ENCODE measurements at regions not wholly inside any gene's neighbourhood (a gene's known extent, or its start where the extent isn't known, plus 50 kb on each side); places are given as distances from the start of the nearest gene placed in this dataset.
A peak's percentile ranks its signal among the peaks of the same experiment; 100 is the strongest.

- TF ChIP-seq ZNF701 (tag by site-specific recombination; IDR thresholded peaks at IDR 0.05) (no peak), ZNF184 (tag by site-specific recombination; IDR thresholded peaks at IDR 0.05) (no peak), ZBTB20 (tag by site-specific recombination; IDR thresholded peaks at IDR 0.05) (no peak), ZNF843 (tag by site-specific recombination; IDR thresholded peaks at IDR 0.05) (no peak), ZNF221 (tag by site-specific recombination; IDR thresholded peaks at IDR 0.05; ENCODE audit: borderline replicate concordance) (no peak), ZNF16 (tag by site-specific recombination; IDR thresholded peaks at IDR 0.05; ENCODE audit: low read depth) (no peak), BCL11A (tag by site-specific recombination; IDR thresholded peaks at IDR 0.05; ENCODE audit: low read depth) (no peak)
Observed at GRCh38 chr7:153017223-153017622, 257.7 kb downstream of the ACTR3B start (continued).

- Histone ChIP-seq H3K27ac (ENCODE audit: extremely low read depth, low read depth, low read length) (no peak overlapping the region), H3K36me3 (ENCODE audit: control insufficient read depth in 2 of 2, insufficient read depth in 1 of 2, low read length in 2 of 2) (no peaks in the 10 kb centered on the region), H3K9me3 (ENCODE audit: control insufficient read depth, insufficient read depth, low read depth, low read length) (no peaks in the 10 kb centered on the region), H3K4me3 (ENCODE audit: low read depth, low read length) (no peak overlapping the region), H3K4me1 (ENCODE audit: control insufficient read depth, insufficient read depth, low read length) (no peaks in the 10 kb centered on the region)
- ChIA-PET POLR2A (no interaction called here), CTCF (interaction anchor here (0.6 kb wide), 1 partner anchor 127 kb away, joined by 3 read pairs; no protein-coding TSS in a partner anchor)
- no peak for TF ChIP-seq ZNF670 (tag by site-specific recombination; IDR thresholded peaks at IDR 0.05; ENCODE audit: low read depth)
- TF ChIP-seq ZNF792 (tag by site-specific recombination; IDR thresholded peaks at IDR 0.05) = no peak
- TF ChIP-seq ZNF391 (tag by site-specific recombination; IDR thresholded peaks at IDR 0.05; ENCODE audit: borderline replicate concordance, low read depth) = no peak
- TF ChIP-seq ZNF266 (tag by site-specific recombination; IDR thresholded peaks at IDR 0.05; ENCODE audit: low read depth) = no peak
- TF ChIP-seq INSM2 (tag by site-specific recombination; IDR thresholded peaks at IDR 0.05) = no peak
- TF ChIP-seq TRIM28 (IDR thresholded peaks at IDR 0.05; ENCODE audit: borderline replicate concordance, low read length) = no peak
- TF ChIP-seq IKZF3 (tag by site-specific recombination; IDR thresholded peaks at IDR 0.05) = no peak
- TF ChIP-seq PATZ1 (tag by site-specific recombination; IDR thresholded peaks at IDR 0.05) = no peak
- no peak for TF ChIP-seq ZNF785 (tag by site-specific recombination; IDR thresholded peaks at IDR 0.05)
- no peak for TF ChIP-seq ZNF777 (tag by site-specific recombination; IDR thresholded peaks at IDR 0.05; ENCODE audit: borderline replicate concordance)
Observed at GRCh38 chr7:153021542-153021941, 262.0 kb downstream of the ACTR3B start.

- CTCF ChIA-PET = no interaction called here
- no peaks in the 10 kb centered on the region for H3K4me1 ChIP-seq (ENCODE audit: control insufficient read depth, insufficient read depth, low read length)
- POLR2A ChIA-PET = no interaction called here
- no peaks in the 10 kb centered on the region for H3K36me3 ChIP-seq (ENCODE audit: control insufficient read depth in 2 of 2, insufficient read depth in 1 of 2, low read length in 2 of 2)
- TF ChIP-seq ZIC2 (tag by site-specific recombination; IDR thresholded peaks at IDR 0.05) (peak; percentile 88), ZNF350 (tag by site-specific recombination; IDR thresholded peaks at IDR 0.05) (no peak), ZNF423 (tag by site-specific recombination; IDR thresholded peaks at IDR 0.05) (peak; percentile 25; the same call in 1 of the 2 replicates), ZNF785 (tag by site-specific recombination; IDR thresholded peaks at IDR 0.05) (no peak), ZNF660 (tag by site-specific recombination; IDR thresholded peaks at IDR 0.05) (no peak), ZNF654 (tag by site-specific recombination; IDR thresholded peaks at IDR 0.05; ENCODE audit: low read depth) (no peak)
- no peak overlapping the region for H3K27ac ChIP-seq (ENCODE audit: extremely low read depth, low read depth, low read length)
- H3K9me3 ChIP-seq (ENCODE audit: control insufficient read depth, insufficient read depth, low read depth, low read length) = no peaks in the 10 kb centered on the region
- no peak overlapping the region for H3K4me3 ChIP-seq (ENCODE audit: low read depth, low read length)
Observed at GRCh38 chr7:153022475-153023193, 263.1 kb downstream of the ACTR3B start.
